ENCODE measurements at regions not wholly inside any gene's neighbourhood (a gene's known extent, or its start where the extent isn't known, plus 50 kb on each side); places are given as distances from the start of the nearest gene placed in this dataset.

- TF ChIP-seq POLR2A (IDR thresholded peaks at IDR 0.05) = no peak
- TF ChIP-seq CTCF (IDR thresholded peaks at IDR 0.05) = no peak
These were observed 466.3 kb downstream of the LMO4 start for GRCh38 chr1:87794788-87795614.
